ENCODE measurements at regions not wholly inside any gene's neighbourhood (a gene's known extent, or its start where the extent isn't known, plus 50 kb on each side); places are given as distances from the start of the nearest gene placed in this dataset.

DNA sequence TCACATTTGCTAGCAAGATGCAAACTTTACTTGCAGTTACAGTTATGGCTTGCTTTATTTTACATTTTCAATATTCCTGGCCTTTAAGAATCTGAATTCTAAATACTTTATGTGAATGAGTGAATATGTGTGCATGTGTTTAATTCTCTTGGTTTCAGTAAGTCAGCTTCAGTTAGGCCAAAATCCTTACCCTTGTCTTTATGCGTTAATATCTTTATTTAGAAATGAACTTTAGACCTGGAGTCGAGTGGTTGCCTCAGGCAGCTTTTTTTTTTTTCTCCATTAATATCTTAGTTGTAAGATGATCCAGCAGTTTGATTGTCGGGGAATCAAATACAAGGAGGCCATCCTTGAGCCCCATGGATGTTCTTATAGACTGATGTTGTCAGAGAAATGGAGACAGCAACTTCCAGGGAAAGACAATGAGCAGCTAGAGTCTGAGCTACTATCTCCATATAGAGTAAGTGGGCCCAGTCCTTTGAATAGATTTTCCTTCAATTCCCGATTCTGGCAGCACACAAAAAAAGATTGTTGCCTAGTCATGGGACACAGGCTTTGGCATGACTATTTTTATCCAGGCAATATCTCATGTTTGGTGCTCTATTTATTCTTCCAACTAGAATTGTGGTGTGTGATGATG is 398.0 kb downstream of the DHX35 start:
- TF ChIP-seq, protein P1, sequence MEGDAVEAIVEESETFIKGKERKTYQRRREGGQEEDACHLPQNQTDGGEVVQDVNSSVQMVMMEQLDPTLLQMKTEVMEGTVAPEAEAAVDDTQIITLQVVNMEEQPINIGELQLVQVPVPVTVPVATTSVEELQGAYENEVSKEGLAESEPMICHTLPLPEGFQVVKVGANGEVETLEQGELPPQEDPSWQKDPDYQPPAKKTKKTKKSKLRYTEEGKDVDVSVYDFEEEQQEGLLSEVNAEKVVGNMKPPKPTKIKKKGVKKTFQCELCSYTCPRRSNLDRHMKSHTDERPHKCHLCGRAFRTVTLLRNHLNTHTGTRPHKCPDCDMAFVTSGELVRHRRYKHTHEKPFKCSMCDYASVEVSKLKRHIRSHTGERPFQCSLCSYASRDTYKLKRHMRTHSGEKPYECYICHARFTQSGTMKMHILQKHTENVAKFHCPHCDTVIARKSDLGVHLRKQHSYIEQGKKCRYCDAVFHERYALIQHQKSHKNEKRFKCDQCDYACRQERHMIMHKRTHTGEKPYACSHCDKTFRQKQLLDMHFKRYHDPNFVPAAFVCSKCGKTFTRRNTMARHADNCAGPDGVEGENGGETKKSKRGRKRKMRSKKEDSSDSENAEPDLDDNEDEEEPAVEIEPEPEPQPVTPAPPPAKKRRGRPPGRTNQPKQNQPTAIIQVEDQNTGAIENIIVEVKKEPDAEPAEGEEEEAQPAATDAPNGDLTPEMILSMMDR (conservative IDR thresholded peaks at IDR 0.05) = no peak
- no peak overlapping the region for H3K27ac ChIP-seq

- TF ChIP-seq, protein P1 (conservative IDR thresholded peaks at IDR 0.05) = no peak
- H3K27ac ChIP-seq = no peak overlapping the region
Measured at GRCh38 chr20:39358052-39358451, 395.9 kb downstream of the DHX35 start.

- no peak overlapping the region for H3K27ac ChIP-seq
- TF ChIP-seq, protein P1 (conservative IDR thresholded peaks at IDR 0.05) = no peak
Measured at GRCh38 chr20:39356908-39357307, 394.8 kb downstream of the DHX35 start.

DNA sequence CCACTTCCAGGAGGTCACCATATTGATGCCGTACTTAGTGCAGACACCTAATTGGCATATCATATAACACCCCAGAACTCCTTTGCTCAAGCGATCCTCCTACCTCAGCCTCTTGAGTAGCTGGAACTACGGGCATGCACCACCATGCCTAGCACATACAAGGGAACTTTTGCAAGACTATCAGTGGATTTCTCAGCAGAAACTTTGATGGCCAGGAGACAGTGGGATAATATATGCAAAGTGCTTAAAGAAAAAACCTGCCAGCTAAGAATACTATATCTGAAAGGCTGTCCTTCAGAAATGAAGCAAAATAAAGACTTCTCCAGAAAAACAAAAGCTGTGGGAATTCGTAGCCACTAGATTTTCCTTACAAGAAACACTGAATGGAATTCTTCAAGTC is 387.1 kb downstream of the DHX35 start:
- H3K27ac ChIP-seq = no peak overlapping the region
- TF ChIP-seq, protein P1 (conservative IDR thresholded peaks at IDR 0.05) = no peak

- H3K27ac ChIP-seq = no peak overlapping the region
- TF ChIP-seq, protein P1 (conservative IDR thresholded peaks at IDR 0.05) = no peak
Measured at GRCh38 chr20:39347626-39348025, 385.5 kb downstream of the DHX35 start.

DNA sequence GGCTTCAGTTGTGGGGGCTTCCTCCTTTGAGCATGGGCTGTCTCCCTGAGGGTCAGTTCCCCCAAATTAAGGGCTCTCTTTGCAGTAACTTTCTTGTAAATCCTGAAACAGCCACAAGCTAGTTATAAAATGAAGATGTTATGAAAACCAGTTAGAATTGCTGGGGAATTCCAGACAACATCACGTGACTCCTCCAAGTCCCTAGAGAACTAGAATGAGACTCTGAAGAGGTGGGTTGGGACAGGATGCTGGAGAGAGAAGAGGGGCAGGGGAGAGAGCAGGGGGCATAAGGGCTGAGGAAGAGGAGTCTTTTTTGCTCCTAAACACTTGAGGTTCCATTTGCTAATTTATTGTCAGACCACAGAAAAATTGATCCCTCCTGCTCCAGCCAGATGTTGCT is 380.3 kb downstream of the DHX35 start:
- TF ChIP-seq, protein P1 (conservative IDR thresholded peaks at IDR 0.05) = no peak
- no peak overlapping the region for H3K27ac ChIP-seq

GRCh38 chr20:39338469-39339376 is 376.6 kb downstream of the DHX35 start:
- TF ChIP-seq, protein P1 (conservative IDR thresholded peaks at IDR 0.05) = no peak
- H3K27ac ChIP-seq = no peak overlapping the region

All from VCaP (cell line).